Brain microvascular endothelial cell (primary cell): ENCODE measurements at regions not wholly inside any gene's neighbourhood (a gene's known extent, or its start where the extent isn't known, plus 50 kb on each side); places are given as distances from the start of the nearest gene placed in this dataset.
A peak's percentile ranks its signal among the peaks of the same experiment; 100 is the strongest.
"Not testable (repeated sequence)": the region's sequence is repeated elsewhere in the genome, so short reads cannot be mapped to it uniquely, and the experiment has no call there.

ENCODE experiments used
- DNase-seq: peaks from one replicate; pipeline ENCODE4 v3.0.0-alpha.2; 2020
- H3K27ac ChIP-seq: fragments of 250-450 bp; sonication (Bioruptor Pico); 2 replicates; pipeline ENCODE4 v1.5.1; 2020; ENCODE audit warnings: mild to moderate bottlenecking, moderate library complexity
- H3K27me3 ChIP-seq: fragments of 250-450 bp; sonication (Bioruptor Pico); replicated peaks from 2 replicates; pipeline ENCODE4 v1.5.1; 2020; ENCODE audit warnings: mild to moderate bottlenecking
- H3K36me3 ChIP-seq: fragments of 250-450 bp; sonication (Bioruptor Pico); replicated peaks from 2 replicates; pipeline ENCODE4 v1.5.1; 2020; ENCODE audit warnings: mild to moderate bottlenecking
- H3K4me3 ChIP-seq: 2 replicates; pipeline ENCODE4 v1.5.1; 2011; ENCODE audit warnings: low read depth, mild to moderate bottlenecking, control low read depth, low read length, moderate library complexity
- CTCF ChIP-seq: IDR thresholded peaks from 2 replicates; pipeline ENCODE4 v1.5.1; 2011; ENCODE audit warnings: low read depth, mild to moderate bottlenecking, moderate library complexity, low read length, control low read depth, inconsistent platforms; ENCODE audit errors: missing control alignments
- in situ Hi-C: cut with HindIII; loops from 2 replicates; pipeline ENCODE4 v1.10.0; 2017; ENCODE audit warnings: low sequenced_read_pairs, low pct_ligation_motif_present

GRCh38 chr5:118354797-118355196 is 633.5 kb downstream of the DTWD2 start:
- DNase-seq, result no peak
- H3K27ac ChIP-seq, result no peak overlapping the region
- no peaks in the 10 kb centered on the region for H3K27me3 ChIP-seq
- TF ChIP-seq CTCF, result no peak
- in situ Hi-C loops, result no loop called here
- no peak overlapping the region for H3K4me3 ChIP-seq
- H3K36me3 ChIP-seq, result no peaks in the 10 kb centered on the region

- in situ Hi-C loops, result no loop called here
- no peak for TF ChIP-seq CTCF
- no peak for DNase-seq
- no peak overlapping the region for H3K4me3 ChIP-seq
- H3K36me3 ChIP-seq, result no peaks in the 10 kb centered on the region
- no peak overlapping the region for H3K27ac ChIP-seq
- no peaks in the 10 kb centered on the region for H3K27me3 ChIP-seq
Observed at GRCh38 chr5:118353970-118354369, 634.4 kb downstream of the DTWD2 start.

GRCh38 chr5:118336468-118336867 is 651.9 kb downstream of the DTWD2 start:
- no peak for DNase-seq
- H3K36me3 ChIP-seq, result no peaks in the 10 kb centered on the region
- H3K4me3 ChIP-seq, result no peak overlapping the region
- no peaks in the 10 kb centered on the region for H3K27me3 ChIP-seq
- H3K27ac ChIP-seq, result no peak overlapping the region
- no peak for TF ChIP-seq CTCF
- in situ Hi-C loops, result no loop called here

GRCh38 chr5:118327389-118327788 is 661.0 kb downstream of the DTWD2 start:
- no peak for DNase-seq
- in situ Hi-C loops, result no loop called here
- Histone ChIP-seq H3K36me3 (no peaks in the 10 kb centered on the region), H3K27me3 (no peaks in the 10 kb centered on the region), H3K27ac (no peak overlapping the region), H3K4me3 (no peak overlapping the region)
- no peak for TF ChIP-seq CTCF

GRCh38 chr5:118326481-118327045 is 661.8 kb downstream of the DTWD2 start:
- Histone ChIP-seq H3K27ac (no peak overlapping the region), H3K4me3 (no peak overlapping the region), H3K36me3 (no peaks in the 10 kb centered on the region), H3K27me3 (no peaks in the 10 kb centered on the region)
- no peak for TF ChIP-seq CTCF
- peak; percentile 70 for DNase-seq
- in situ Hi-C loops, result no loop called here

- no peaks in the 10 kb centered on the region for H3K36me3 ChIP-seq
- DNase-seq, result peak; percentile 7
- H3K27ac ChIP-seq, result no peak overlapping the region
- no peak overlapping the region for H3K4me3 ChIP-seq
- H3K27me3 ChIP-seq, result no peaks in the 10 kb centered on the region
- TF ChIP-seq CTCF, result no peak
- in situ Hi-C loops, result no loop called here
Observed at GRCh38 chr5:118325931-118326330, 662.4 kb downstream of the DTWD2 start.

GRCh38 chr5:118323723-118324122 is 664.6 kb downstream of the DTWD2 start:
- H3K27me3 ChIP-seq, H3K4me3 ChIP-seq, DNase-seq, in situ Hi-C loops, H3K36me3 ChIP-seq, H3K27ac ChIP-seq: not testable (repeated sequence)
